GM21723 (cell line): ENCODE measurements at regions not wholly inside any gene's neighbourhood (a gene's known extent, or its start where the extent isn't known, plus 50 kb on each side); places are given as distances from the start of the nearest gene placed in this dataset.

Experiments
- ATAC-seq: cut with Tn5 transposase; IDR thresholded peaks from one replicate; pipeline ENCODE4 v1.9.1; 2021; ENCODE audit warnings: mild to moderate bottlenecking, moderate library complexity; ENCODE audit not compliant: unreplicated experiment

- ATAC-seq = no peak
Measured at GRCh38 chr15:96274087-96274440, 56.4 kb upstream of the NR2F2 start.

GRCh38 chr15:96274698-96275097 is 55.8 kb upstream of the NR2F2 start:
- ATAC-seq = no peak

- no peak for ATAC-seq
Measured at GRCh38 chr15:96276438-96277210, 53.9 kb upstream of the NR2F2 start.
